HEK293T (cell line): ENCODE measurements at regions not wholly inside any gene's neighbourhood (a gene's known extent, or its start where the extent isn't known, plus 50 kb on each side); places are given as distances from the start of the nearest gene placed in this dataset.

Experiments
- ARNT ChIP-seq: fragments of 450-650 bp; IDR thresholded peaks from 2 replicates; pipeline ENCODE4 v1.6.1; 2017; ENCODE audit warnings: mild to moderate bottlenecking
- BHLHE40 ChIP-seq: fragments of 450-650 bp; IDR thresholded peaks from 2 replicates; pipeline ENCODE4 v1.6.1; 2016; ENCODE audit warnings: mild to moderate bottlenecking, moderate library complexity, borderline replicate concordance
- CTBP1 ChIP-seq: fragments of 450-650 bp; IDR thresholded peaks from 2 replicates; pipeline ENCODE4 v1.6.1; 2016; ENCODE audit warnings: borderline replicate concordance
- FOXK2 ChIP-seq: fragments of 450-650 bp; IDR thresholded peaks from 2 replicates; pipeline ENCODE4 v1.6.1; 2016; ENCODE audit warnings: mild to moderate bottlenecking
- FOXM1 ChIP-seq: fragments of 450-650 bp; IDR thresholded peaks from 2 replicates; pipeline ENCODE4 v1.6.1; 2017; ENCODE audit warnings: mild to moderate bottlenecking, borderline replicate concordance
- LEF1 ChIP-seq: fragments of 450-650 bp; IDR thresholded peaks from 2 replicates; pipeline ENCODE4 v1.6.1; 2017; ENCODE audit warnings: mild to moderate bottlenecking, borderline replicate concordance
- PKNOX1 ChIP-seq: fragments of 450-650 bp; IDR thresholded peaks from 2 replicates; pipeline ENCODE4 v1.6.1; 2016
- SP1 ChIP-seq: fragments of 450-650 bp; IDR thresholded peaks from 2 replicates; pipeline ENCODE4 v1.6.1; 2017
- TARDBP ChIP-seq: fragments of 450-650 bp; IDR thresholded peaks from 2 replicates; pipeline ENCODE4 v1.6.1; 2016
- ZNF384 ChIP-seq: fragments of 450-650 bp; IDR thresholded peaks from 2 replicates; pipeline ENCODE4 v1.6.1; 2016

GRCh38 chr14:43793579-43793978 is 713.5 kb downstream of the FSCB start:
- TF ChIP-seq CTBP1: no peak
- no peak for TF ChIP-seq ZNF384
- no peak for TF ChIP-seq LEF1
- TF ChIP-seq SP1: no peak
- no peak for TF ChIP-seq BHLHE40
- TF ChIP-seq PKNOX1: no peak
- no peak for TF ChIP-seq FOXK2
- no peak for TF ChIP-seq TARDBP
- TF ChIP-seq FOXM1: no peak
- TF ChIP-seq ARNT: no peak
